ENCODE measurements at regions not wholly inside any gene's neighbourhood (a gene's known extent, or its start where the extent isn't known, plus 50 kb on each side); places are given as distances from the start of the nearest gene placed in this dataset.

GRCh38 chr7:25384788-25385505 is 156.7 kb upstream of the NPVF start:
- Histone ChIP-seq H3K4me3 (ENCODE audit: low read depth, low read length) (no peak overlapping the region), H3K9me3 (ENCODE audit: severe bottlenecking) (no peaks in the 10 kb centered on the region), H3K27me3 (ENCODE audit: insufficient read depth, low read depth, severe bottlenecking) (no peaks in the 10 kb centered on the region), H3K27ac (no peak overlapping the region), H3K36me3 (no peaks in the 10 kb centered on the region)
- no peak for DNase-seq
- TF ChIP-seq CTCF (IDR thresholded peaks at IDR 0.05; ENCODE audit: low read depth, low read length): no peak

- DNase-seq: no peak
- no peaks in the 10 kb centered on the region for H3K9me3 ChIP-seq (ENCODE audit: severe bottlenecking)
- H3K27me3 ChIP-seq (ENCODE audit: insufficient read depth, low read depth, severe bottlenecking): no peaks in the 10 kb centered on the region
- H3K36me3 ChIP-seq: no peaks in the 10 kb centered on the region
- no peak for TF ChIP-seq CTCF (IDR thresholded peaks at IDR 0.05; ENCODE audit: low read depth, low read length)
- H3K4me3 ChIP-seq (ENCODE audit: low read depth, low read length): no peak overlapping the region
- no peak overlapping the region for H3K27ac ChIP-seq
Measured at GRCh38 chr7:25385506-25386136, 157.3 kb upstream of the NPVF start.

- H3K27me3 ChIP-seq (ENCODE audit: insufficient read depth, low read depth, severe bottlenecking): no peaks in the 10 kb centered on the region
- H3K36me3 ChIP-seq: no peaks in the 10 kb centered on the region
- H3K4me3 ChIP-seq (ENCODE audit: low read depth, low read length): no peak overlapping the region
- no peaks in the 10 kb centered on the region for H3K9me3 ChIP-seq (ENCODE audit: severe bottlenecking)
- H3K27ac ChIP-seq: no peak overlapping the region
- no peak for TF ChIP-seq CTCF (IDR thresholded peaks at IDR 0.05; ENCODE audit: low read depth, low read length)
- DNase-seq: no peak
Measured at GRCh38 chr7:25386311-25386744, 158.0 kb upstream of the NPVF start.

DNA sequence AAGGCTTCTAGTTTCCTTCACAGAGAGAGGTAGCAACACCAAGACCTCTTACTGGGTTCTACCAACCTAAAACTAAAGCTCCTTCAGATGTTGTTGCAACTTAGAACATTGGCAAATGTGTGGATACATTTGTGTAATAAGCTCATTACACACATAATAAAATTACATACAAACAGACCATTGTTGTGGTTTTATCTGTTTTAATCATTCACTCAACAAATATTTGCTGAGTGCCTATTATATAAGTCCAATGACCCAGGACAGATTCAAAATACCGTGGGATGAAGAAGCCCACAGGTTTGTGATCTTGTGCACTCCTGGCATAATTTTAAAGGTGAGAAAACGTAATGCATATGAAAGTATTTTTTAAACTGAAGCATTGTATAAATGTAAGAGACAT is 160.4 kb upstream of the NPVF start:
- Histone ChIP-seq H3K36me3 (no peaks in the 10 kb centered on the region), H3K4me3 (ENCODE audit: low read depth, low read length) (no peak overlapping the region), H3K27ac (no peak overlapping the region), H3K27me3 (ENCODE audit: insufficient read depth, low read depth, severe bottlenecking) (no peaks in the 10 kb centered on the region), H3K9me3 (ENCODE audit: severe bottlenecking) (no peaks in the 10 kb centered on the region)
- no peak for TF ChIP-seq CTCF (IDR thresholded peaks at IDR 0.05; ENCODE audit: low read depth, low read length)
- no peak for DNase-seq

DNA sequence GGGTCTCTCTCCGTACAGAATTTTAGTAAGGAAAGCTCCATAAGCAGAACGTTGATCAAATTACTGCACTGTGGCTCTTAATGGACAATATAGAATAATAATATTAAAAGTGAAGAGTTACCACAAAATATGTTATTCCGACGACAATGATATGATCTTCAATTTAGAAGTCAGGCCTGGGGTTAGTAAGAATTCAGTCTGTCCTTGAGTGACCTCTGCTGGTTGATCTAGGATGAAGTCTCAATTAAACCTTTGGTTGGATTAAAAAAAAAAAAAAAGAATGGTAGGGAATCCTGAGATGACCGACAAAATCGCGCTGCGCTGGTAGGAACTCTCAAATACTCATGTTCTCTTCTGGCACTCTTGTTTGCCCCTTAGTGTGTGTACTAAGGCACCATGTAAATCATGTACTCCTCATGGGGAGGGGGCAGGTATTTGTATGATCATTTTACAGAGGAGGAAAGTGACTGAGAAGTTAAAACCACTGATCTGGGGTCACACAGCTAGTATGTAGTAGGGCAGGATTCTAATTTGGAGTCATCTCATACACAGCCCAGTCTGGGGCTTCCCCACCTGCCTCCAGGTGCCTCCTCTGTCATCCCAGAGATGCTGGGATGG is 161.3 kb upstream of the NPVF start:
- Histone ChIP-seq H3K27me3 (ENCODE audit: insufficient read depth, low read depth, severe bottlenecking) (no peaks in the 10 kb centered on the region), H3K4me3 (ENCODE audit: low read depth, low read length) (no peak overlapping the region), H3K36me3 (no peaks in the 10 kb centered on the region), H3K9me3 (ENCODE audit: severe bottlenecking) (no peaks in the 10 kb centered on the region), H3K27ac (no peak overlapping the region)
- no peak for TF ChIP-seq CTCF (IDR thresholded peaks at IDR 0.05; ENCODE audit: low read depth, low read length)
- no peak for DNase-seq

Measured in WERI-Rb-1 (cell line).